HG03575 (cell line): ENCODE measurements at regions not wholly inside any gene's neighbourhood (a gene's known extent, or its start where the extent isn't known, plus 50 kb on each side); places are given as distances from the start of the nearest gene placed in this dataset.
"Not testable (repeated sequence)": the region's sequence is repeated elsewhere in the genome, so short reads cannot be mapped to it uniquely, and the experiment has no call there.

ENCODE experiments used
- ATAC-seq: cut with Tn5 transposase; IDR thresholded peaks from one replicate; pipeline ENCODE4 v1.9.1; 2021; ENCODE audit not compliant: unreplicated experiment, insufficient number of reproducible peaks, low FRiP score; ENCODE audit errors: extremely low read depth

- ATAC-seq: no peak
Measured at GRCh38 chrX:1074172-1074571, 138.3 kb downstream of the CRLF2 start.

GRCh38 chrX:1072637-1073377 is 139.6 kb downstream of the CRLF2 start:
- ATAC-seq: no peak

GRCh38 chrX:1071351-1071750 is 141.1 kb downstream of the CRLF2 start:
- ATAC-seq: no peak

GRCh38 chrX:1062351-1062750 is 150.1 kb downstream of the CRLF2 start:
- ATAC-seq: no peak

- no peak for ATAC-seq
Measured at GRCh38 chrX:1060562-1060960, 151.9 kb downstream of the CRLF2 start.

GRCh38 chrX:1059576-1060561 is 152.6 kb downstream of the CRLF2 start:
- ATAC-seq: no peak

GRCh38 chrX:1053600-1053999 is 158.8 kb downstream of the CRLF2 start:
- not testable (repeated sequence) for ATAC-seq

- no peak for ATAC-seq
Measured at GRCh38 chrX:1053072-1053471, 159.4 kb downstream of the CRLF2 start.

- ATAC-seq: no peak
Measured at GRCh38 chrX:1052021-1052420, 160.4 kb downstream of the CRLF2 start.

GRCh38 chrX:1051421-1051820 is 161.0 kb downstream of the CRLF2 start:
- ATAC-seq: no peak

GRCh38 chrX:1045680-1046314 is 166.7 kb downstream of the CRLF2 start:
- no peak for ATAC-seq

GRCh38 chrX:1041091-1041490 is 171.4 kb downstream of the CRLF2 start:
- ATAC-seq: no peak

GRCh38 chrX:1035931-1036330 is 176.5 kb downstream of the CRLF2 start:
- not testable (repeated sequence) for ATAC-seq

GRCh38 chrX:1035206-1035605 is 177.2 kb downstream of the CRLF2 start:
- ATAC-seq: no peak

- no peak for ATAC-seq
Measured at GRCh38 chrX:1034717-1035116, 177.7 kb downstream of the CRLF2 start.

GRCh38 chrX:1031521-1032430 is 180.7 kb downstream of the CRLF2 start:
- ATAC-seq: no peak

- ATAC-seq: no peak
Measured at GRCh38 chrX:1029494-1029893, 183.0 kb downstream of the CRLF2 start.

- ATAC-seq: no peak
Measured at GRCh38 chrX:1027680-1028079, 184.8 kb downstream of the CRLF2 start.

- no peak for ATAC-seq
Measured at GRCh38 chrX:1027133-1027532, 185.3 kb downstream of the CRLF2 start.
